ENCODE measurements at regions not wholly inside any gene's neighbourhood (a gene's known extent, or its start where the extent isn't known, plus 50 kb on each side); places are given as distances from the start of the nearest gene placed in this dataset.

DNA sequence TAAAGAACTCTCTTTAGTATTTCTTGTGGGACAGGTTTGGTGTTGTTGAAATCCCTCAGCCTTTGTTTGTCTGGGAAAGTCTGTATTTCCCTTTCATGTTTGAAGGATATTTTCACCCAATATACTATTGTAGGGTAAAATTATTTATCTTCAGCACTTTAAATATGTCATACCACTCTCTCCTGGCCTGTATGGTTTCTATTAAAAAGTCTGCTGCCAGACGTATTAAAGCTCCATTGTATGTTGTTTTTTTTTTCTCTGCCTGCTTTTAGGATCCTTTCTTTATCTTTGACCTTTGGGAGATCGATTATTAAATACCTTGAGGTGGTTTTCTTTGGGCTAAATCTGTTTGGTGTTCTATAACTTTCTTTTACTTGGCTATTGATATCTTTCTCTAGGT lies 119.0 kb upstream of the TBC1D5 start:
- TF ChIP-seq YY1 (IDR thresholded peaks at IDR 0.05; ENCODE audit: insufficient read depth, insufficient read length) (no peak), ZNF274 (IDR thresholded peaks at IDR 0.05; ENCODE audit: low read depth, low read length) (no peak), SUZ12 (IDR thresholded peaks at IDR 0.05; ENCODE audit: extremely low read depth, insufficient read depth, insufficient read length) (no peak)
